HG02588 (cell line): ENCODE measurements at regions not wholly inside any gene's neighbourhood (a gene's known extent, or its start where the extent isn't known, plus 50 kb on each side); places are given as distances from the start of the nearest gene placed in this dataset.
"Not testable (repeated sequence)": the region's sequence is repeated elsewhere in the genome, so short reads cannot be mapped to it uniquely, and the experiment has no call there.

Experiments
- ATAC-seq: cut with Tn5 transposase; IDR thresholded peaks from one replicate; pipeline ENCODE4 v1.9.1; 2021; ENCODE audit warnings: mild to moderate bottlenecking, moderate library complexity; ENCODE audit not compliant: unreplicated experiment

- ATAC-seq = no peak
Measured at GRCh38 chr5:102049517-102049916, 246.6 kb downstream of the SLCO4C1 start.

GRCh38 chr5:102048940-102049339 lies 247.1 kb downstream of the SLCO4C1 start:
- no peak for ATAC-seq

GRCh38 chr5:102047073-102047472 lies 249.0 kb downstream of the SLCO4C1 start:
- not testable (repeated sequence) for ATAC-seq

GRCh38 chr5:102040326-102040725 lies 255.8 kb downstream of the SLCO4C1 start:
- no peak for ATAC-seq

- ATAC-seq = no peak
Measured at GRCh38 chr5:102036927-102037326, 259.2 kb downstream of the SLCO4C1 start.

- no peak for ATAC-seq
Measured at GRCh38 chr5:102031711-102032110, 264.4 kb downstream of the SLCO4C1 start.

GRCh38 chr5:102018690-102019089 lies 277.4 kb downstream of the SLCO4C1 start:
- ATAC-seq = no peak

GRCh38 chr5:102018279-102018678 lies 277.8 kb downstream of the SLCO4C1 start:
- no peak for ATAC-seq

- ATAC-seq = no peak
Measured at GRCh38 chr5:102014371-102014770, 281.7 kb downstream of the SLCO4C1 start.

GRCh38 chr5:102010644-102011043 lies 285.4 kb downstream of the SLCO4C1 start:
- no peak for ATAC-seq

- ATAC-seq = no peak
Measured at GRCh38 chr5:101997235-101997634, 298.8 kb downstream of the SLCO4C1 start.

- ATAC-seq = no peak
Measured at GRCh38 chr5:101995585-101995984, 300.5 kb downstream of the SLCO4C1 start.

- ATAC-seq = no peak
Measured at GRCh38 chr5:101991486-101991885, 304.6 kb downstream of the SLCO4C1 start.

- no peak for ATAC-seq
Measured at GRCh38 chr5:101989659-101990058, 306.4 kb downstream of the SLCO4C1 start.

- ATAC-seq = peak; percentile 77
Measured at GRCh38 chr5:101977729-101978345, 318.2 kb downstream of the SLCO4C1 start.

- ATAC-seq = no peak
Measured at GRCh38 chr5:101976933-101977332, 319.2 kb downstream of the SLCO4C1 start.

- ATAC-seq = no peak
Measured at GRCh38 chr5:101969742-101970141, 326.3 kb downstream of the SLCO4C1 start.

GRCh38 chr5:101966476-101966875 lies 329.6 kb downstream of the SLCO4C1 start:
- no peak for ATAC-seq

GRCh38 chr5:101955891-101956290 lies 340.2 kb downstream of the SLCO4C1 start:
- no peak for ATAC-seq

- ATAC-seq = no peak
Measured at GRCh38 chr5:101950019-101950418, 346.1 kb downstream of the SLCO4C1 start.

- no peak for ATAC-seq
Measured at GRCh38 chr5:101948615-101949014, 347.5 kb downstream of the SLCO4C1 start.

GRCh38 chr5:101943784-101944183 lies 352.3 kb downstream of the SLCO4C1 start:
- no peak for ATAC-seq

GRCh38 chr5:101942321-101942882 lies 353.7 kb downstream of the SLCO4C1 start:
- ATAC-seq = peak; percentile 79
